ENCODE measurements at regions not wholly inside any gene's neighbourhood (a gene's known extent, or its start where the extent isn't known, plus 50 kb on each side); places are given as distances from the start of the nearest gene placed in this dataset.

- TF ChIP-seq CTCF (IDR thresholded peaks at IDR 0.05 in 2 of 3, conservative IDR thresholded peaks at IDR 0.05 in 1 of 3; ENCODE audit: borderline replicate concordance in 1 of 3, insufficient read depth in 1 of 3, low read depth in 2 of 3, low read length in 2 of 3) (no peak), ELF1 (IDR thresholded peaks at IDR 0.05; ENCODE audit: borderline replicate concordance, low read depth) (no peak), MAX (IDR thresholded peaks at IDR 0.05) (no peak), CBX3 (IDR thresholded peaks at IDR 0.05; ENCODE audit: low read depth) (no peak)
These were observed 250.2 kb upstream of the MEX3C start (continued) for GRCh38 chr18:51447351-51448342.

- BruUV-seq (replicated peaks) = no TSS peak
- no peak overlapping the region for H3K9ac ChIP-seq (ENCODE audit: low read length)
- H3K36me3 ChIP-seq (ENCODE audit: control insufficient read depth in 1 of 2, insufficient read depth in 2 of 2, low read length in 2 of 2) = no peaks in the 10 kb centered on the region
- no peak overlapping the region for H3K4me3 ChIP-seq (replicated peaks in 1 of 2; ENCODE audit: low read depth in 1 of 2, low read length in 2 of 2)
- no peaks in the 10 kb centered on the region for H3K9me2 ChIP-seq (ENCODE audit: insufficient read depth)
- ATAC-seq = no peak
- CTCF ChIA-PET = no interaction called here
- no peak overlapping the region for H3K4me2 ChIP-seq (ENCODE audit: low read length)
- no peak overlapping the region for H3K27ac ChIP-seq (ENCODE audit: low read depth, low read length)
- H3K9me3 ChIP-seq (ENCODE audit: control insufficient read depth in 1 of 2, insufficient read depth in 1 of 2, low read depth in 1 of 2, low read length in 2 of 2) = no peaks in the 10 kb centered on the region
- POLR2A ChIA-PET = no interaction called here
- no peak for TF ChIP-seq JUND (IDR thresholded peaks at IDR 0.05)
- no peak for TF ChIP-seq TCF7L2 (IDR thresholded peaks at IDR 0.05; ENCODE audit: borderline replicate concordance, extremely low read depth, insufficient read depth, insufficient read length)
- TF ChIP-seq MAX (IDR thresholded peaks at IDR 0.05) = no peak
- no peak for TF ChIP-seq SIN3A (IDR thresholded peaks at IDR 0.05; ENCODE audit: low read depth)
- TF ChIP-seq REST (IDR thresholded peaks at IDR 0.05; ENCODE audit: low read depth) = no peak
- TF ChIP-seq EZH2phosphoT487 (IDR thresholded peaks at IDR 0.05; ENCODE audit: borderline replicate concordance) = no peak
- no peak for TF ChIP-seq EZH2 (IDR thresholded peaks at IDR 0.05)
- no peak for TF ChIP-seq CEBPB (IDR thresholded peaks at IDR 0.05; ENCODE audit: low read depth)
- TF ChIP-seq CTCF (IDR thresholded peaks at IDR 0.05 in 2 of 3, conservative IDR thresholded peaks at IDR 0.05 in 1 of 3; ENCODE audit: borderline replicate concordance in 1 of 3, insufficient read depth in 1 of 3, low read depth in 2 of 3, low read length in 2 of 3) = no peak
- no peak for TF ChIP-seq ATF3 (IDR thresholded peaks at IDR 0.05)
- H3K4me1 ChIP-seq (ENCODE audit: control insufficient read depth in 1 of 2, insufficient read depth in 2 of 2, low read length in 2 of 2) = no peaks in the 10 kb centered on the region
- no peak overlapping the region for H2AFZ ChIP-seq (ENCODE audit: low read depth, low read length, poor library complexity, severe bottlenecking)
- RAD21 ChIA-PET (ENCODE audit: low non-redundant PET in 1 of 2, low total read pairs in 2 of 2, uncharacterized antibody in 2 of 2, unreplicated experiment in 2 of 2) = no interaction called here
- no peak for DNase-seq (ENCODE audit: low read depth, low spot score)
- H3K79me2 ChIP-seq (ENCODE audit: insufficient read depth, low read length) = no peaks in the 10 kb centered on the region
- H4K20me1 ChIP-seq (ENCODE audit: insufficient read depth) = no peaks in the 10 kb centered on the region
- intact Hi-C loops (cut with micrococcal nuclease) = no loop called here
- no peaks in the 10 kb centered on the region; the same call in none of the 2 replicates for H3K27me3 ChIP-seq (ENCODE audit: insufficient read depth, low read length)
These were observed 251.5 kb upstream of the MEX3C start for GRCh38 chr18:51448949-51449348.

Data from HCT116 (cell line).